AG04450 (cell line): ENCODE measurements at regions not wholly inside any gene's neighbourhood (a gene's known extent, or its start where the extent isn't known, plus 50 kb on each side); places are given as distances from the start of the nearest gene placed in this dataset.
A peak's percentile ranks its signal among the peaks of the same experiment; 100 is the strongest.

Experiments
- CTCF ChIA-PET: fragments of 300-600, 350-600 bp; formaldehyde crosslinking; extraction: SDS; loops from one replicate; lab custom pipeline; 2022; ENCODE audit warnings: antibody characterized with exemption, inconsistent platforms; lab: Charles Lee
- POLR2A ChIA-PET: fragments of 350-600 bp; formaldehyde crosslinking; extraction: SDS; loops from one replicate; lab custom pipeline; 2021; ENCODE audit warnings: antibody characterized with exemption, inconsistent platforms; lab: Yijun Ruan, JAX
- DNase-seq: peaks from one replicate; pipeline ENCODE4 v3.0.0-alpha.2; 2011; ENCODE audit warnings: low read depth, low spot score
- H3K27ac ChIP-seq: one replicate; pipeline ENCODE4 v1.5.1; 2012; ENCODE audit warnings: low read depth, low read length, control low read depth
- H3K27me3 ChIP-seq: one replicate; pipeline ENCODE4 v1.6.0; 2012; ENCODE audit warnings: low read length; ENCODE audit not compliant: control insufficient read depth, insufficient read depth
- H3K4me3 ChIP-seq: 2 replicates; pipeline ENCODE4 v1.5.1; 2011; ENCODE audit warnings: mild to moderate bottlenecking, low read depth, low read length, control low read depth
- H3K9me3 ChIP-seq: 2 replicates; pipeline ENCODE4 v1.5.1; 2012; ENCODE audit warnings: low read length; ENCODE audit not compliant: control insufficient read depth, insufficient read depth
- TF ChIP-seq, protein P1 (sequence below): IDR thresholded peaks from 2 replicates; pipeline ENCODE4 v1.5.1; 2011; ENCODE audit warnings: low read depth, low read length, control low read depth, inconsistent platforms

DNA sequence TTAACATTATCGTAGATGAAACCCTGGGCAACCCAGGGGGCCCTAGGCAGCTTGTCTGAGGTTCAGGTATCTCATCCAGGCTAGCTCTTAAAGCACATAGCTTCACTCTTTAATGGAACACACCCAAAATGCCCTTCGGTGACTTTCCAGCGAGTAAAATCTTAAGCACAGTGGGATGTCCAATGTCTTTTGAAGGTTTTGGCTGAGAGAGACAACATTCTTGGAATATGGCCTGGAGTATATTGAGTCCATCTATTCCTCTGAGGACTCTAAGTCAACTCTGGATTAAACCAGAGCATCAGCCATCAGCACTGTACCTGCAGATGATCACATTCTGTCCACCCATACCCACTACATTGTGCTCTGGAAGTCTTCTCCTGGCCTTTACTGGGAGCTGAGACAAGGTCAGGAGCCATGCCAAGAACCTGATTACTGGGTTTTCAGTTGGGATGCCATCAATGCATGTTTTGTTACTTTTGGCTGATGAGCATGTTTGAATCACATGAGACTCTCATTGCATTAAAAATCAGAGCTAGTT lies 63.4 kb upstream of the CDH11 start:
- TF ChIP-seq, protein P1, sequence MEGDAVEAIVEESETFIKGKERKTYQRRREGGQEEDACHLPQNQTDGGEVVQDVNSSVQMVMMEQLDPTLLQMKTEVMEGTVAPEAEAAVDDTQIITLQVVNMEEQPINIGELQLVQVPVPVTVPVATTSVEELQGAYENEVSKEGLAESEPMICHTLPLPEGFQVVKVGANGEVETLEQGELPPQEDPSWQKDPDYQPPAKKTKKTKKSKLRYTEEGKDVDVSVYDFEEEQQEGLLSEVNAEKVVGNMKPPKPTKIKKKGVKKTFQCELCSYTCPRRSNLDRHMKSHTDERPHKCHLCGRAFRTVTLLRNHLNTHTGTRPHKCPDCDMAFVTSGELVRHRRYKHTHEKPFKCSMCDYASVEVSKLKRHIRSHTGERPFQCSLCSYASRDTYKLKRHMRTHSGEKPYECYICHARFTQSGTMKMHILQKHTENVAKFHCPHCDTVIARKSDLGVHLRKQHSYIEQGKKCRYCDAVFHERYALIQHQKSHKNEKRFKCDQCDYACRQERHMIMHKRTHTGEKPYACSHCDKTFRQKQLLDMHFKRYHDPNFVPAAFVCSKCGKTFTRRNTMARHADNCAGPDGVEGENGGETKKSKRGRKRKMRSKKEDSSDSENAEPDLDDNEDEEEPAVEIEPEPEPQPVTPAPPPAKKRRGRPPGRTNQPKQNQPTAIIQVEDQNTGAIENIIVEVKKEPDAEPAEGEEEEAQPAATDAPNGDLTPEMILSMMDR = no peak
- H3K4me3 ChIP-seq = no peak overlapping the region
- ChIA-PET POLR2A (no interaction called here), CTCF (no interaction called here)
- H3K9me3 ChIP-seq = no peaks in the 10 kb centered on the region
- DNase-seq = no peak
- H3K27me3 ChIP-seq = peaks cover 3% of the 10 kb centered on the region
- no peak overlapping the region for H3K27ac ChIP-seq

DNA sequence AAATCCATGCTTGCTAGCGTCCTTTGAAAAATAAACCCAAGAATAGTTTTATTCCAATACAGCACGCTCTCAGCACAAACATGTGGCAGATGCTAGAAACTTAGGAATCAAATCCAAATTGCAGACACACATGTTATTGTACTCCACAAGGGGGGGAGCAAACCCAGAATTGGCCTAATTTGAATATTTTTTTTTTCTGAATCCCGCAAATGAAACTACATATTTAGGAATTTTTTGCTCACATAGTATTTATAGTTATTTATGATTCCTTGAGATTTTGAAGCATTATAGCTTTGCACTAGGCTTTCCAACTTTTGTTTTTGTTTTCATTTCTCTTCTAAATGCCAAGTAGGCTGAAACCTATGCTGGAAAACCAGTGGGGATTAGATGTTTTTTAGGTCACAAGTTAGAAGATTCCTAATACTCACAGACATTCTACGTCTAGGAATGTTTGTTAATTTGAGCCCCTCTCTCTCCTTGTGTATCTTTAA lies 59.3 kb upstream of the CDH11 start:
- ChIA-PET CTCF (interaction anchor here (1.2 kb wide), 1 partner anchor 25 kb away, joined by 3 read pairs; no protein-coding TSS in a partner anchor), POLR2A (no interaction called here)
- DNase-seq = no peak
- no peaks in the 10 kb centered on the region for H3K9me3 ChIP-seq
- no peak overlapping the region for H3K4me3 ChIP-seq
- no peak overlapping the region for H3K27ac ChIP-seq
- peaks cover 3% of the 10 kb centered on the region for H3K27me3 ChIP-seq
- TF ChIP-seq, protein P1 = 0 out of 2 replicates have a peak, but pooled peaks have one; percentile 13

DNA sequence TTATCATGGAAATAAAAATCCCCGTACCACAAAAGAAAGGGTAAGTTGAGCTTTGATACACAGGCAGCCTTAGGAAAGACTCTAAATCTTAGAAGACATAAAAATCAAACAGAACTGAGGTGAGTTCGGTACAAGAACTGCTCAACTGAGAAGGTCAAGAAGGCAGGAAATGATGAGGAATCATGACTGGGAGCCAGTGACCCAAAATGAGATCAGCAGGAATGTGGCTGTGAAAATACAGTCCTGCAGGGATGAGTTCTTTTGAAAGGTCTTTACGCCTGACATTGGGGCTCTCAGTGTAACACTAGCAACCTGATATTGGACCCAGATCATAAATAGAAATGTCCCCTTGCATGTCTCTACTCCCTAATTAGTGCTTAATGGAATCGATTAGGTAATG lies 56.3 kb upstream of the CDH11 start:
- no peak overlapping the region for H3K27ac ChIP-seq
- no peaks in the 10 kb centered on the region for H3K27me3 ChIP-seq
- TF ChIP-seq, protein P1 = no peak
- CTCF ChIA-PET = no interaction called here
- POLR2A ChIA-PET = no interaction called here
- H3K9me3 ChIP-seq = no peaks in the 10 kb centered on the region
- no peak for DNase-seq
- no peak overlapping the region for H3K4me3 ChIP-seq

DNA sequence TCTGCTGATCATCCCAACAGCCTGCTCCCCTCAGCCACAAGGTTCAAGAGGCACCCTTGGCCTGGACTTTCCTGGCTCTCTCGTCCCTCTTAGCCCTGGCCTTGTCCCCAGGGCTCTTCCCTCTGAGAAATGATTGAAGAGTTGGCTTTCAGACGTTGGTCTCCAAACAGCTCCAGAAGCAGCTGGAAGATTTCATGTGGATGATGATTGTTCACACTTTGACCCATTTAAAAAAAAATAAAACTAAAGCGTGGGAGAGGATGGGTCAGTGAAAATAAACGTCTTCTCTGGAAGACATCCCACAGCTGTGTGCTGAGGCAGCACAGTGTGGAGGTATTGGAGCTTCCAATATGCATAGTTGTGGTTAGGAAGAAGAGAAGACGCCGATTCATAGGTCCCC lies 54.7 kb upstream of the CDH11 start:
- H3K27me3 ChIP-seq = no peaks in the 10 kb centered on the region
- DNase-seq = peak; percentile 79
- no peak overlapping the region for H3K27ac ChIP-seq
- CTCF ChIA-PET = interaction anchor here (0.7 kb wide), 1 partner anchor 1230 kb away, joined by 3 read pairs; no protein-coding TSS in a partner anchor
- POLR2A ChIA-PET = interaction anchor here (1.0 to 1.4 kb wide), 3 partner anchors 54 to 372 kb away, joined by 3 to 12 read pairs (median 3); partner anchors contain the start of gene CDH11
- TF ChIP-seq, protein P1 = no peak
- H3K9me3 ChIP-seq = no peaks in the 10 kb centered on the region
- no peak overlapping the region for H3K4me3 ChIP-seq

DNA sequence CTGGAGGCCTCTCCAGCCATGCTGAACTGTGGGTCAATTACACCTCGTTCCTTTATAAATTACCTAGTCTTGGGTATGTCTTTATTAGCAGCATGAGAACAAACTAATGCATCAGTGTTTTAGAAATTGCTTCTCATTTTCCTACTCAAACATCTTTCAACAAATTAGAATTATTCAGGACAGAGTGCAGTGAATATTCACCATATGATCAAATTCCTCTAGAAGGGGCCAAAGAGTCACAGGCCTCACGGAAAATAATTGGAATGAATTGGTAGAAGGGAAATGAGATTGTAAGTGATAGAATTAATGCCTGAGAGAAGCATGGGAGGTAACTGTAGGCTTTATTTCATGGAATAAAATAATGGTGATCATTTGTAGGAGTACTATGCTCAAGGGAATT lies 50.5 kb upstream of the CDH11 start:
- H3K9me3 ChIP-seq = no peaks in the 10 kb centered on the region
- POLR2A ChIA-PET = no interaction called here
- no peak for DNase-seq
- H3K27me3 ChIP-seq = peaks cover 4% of the 10 kb centered on the region
- no peak overlapping the region for H3K4me3 ChIP-seq
- TF ChIP-seq, protein P1 = no peak
- CTCF ChIA-PET = no interaction called here
- H3K27ac ChIP-seq = no peak overlapping the region
